ENCODE measurements at regions not wholly inside any gene's neighbourhood (a gene's known extent, or its start where the extent isn't known, plus 50 kb on each side); places are given as distances from the start of the nearest gene placed in this dataset.

DNA sequence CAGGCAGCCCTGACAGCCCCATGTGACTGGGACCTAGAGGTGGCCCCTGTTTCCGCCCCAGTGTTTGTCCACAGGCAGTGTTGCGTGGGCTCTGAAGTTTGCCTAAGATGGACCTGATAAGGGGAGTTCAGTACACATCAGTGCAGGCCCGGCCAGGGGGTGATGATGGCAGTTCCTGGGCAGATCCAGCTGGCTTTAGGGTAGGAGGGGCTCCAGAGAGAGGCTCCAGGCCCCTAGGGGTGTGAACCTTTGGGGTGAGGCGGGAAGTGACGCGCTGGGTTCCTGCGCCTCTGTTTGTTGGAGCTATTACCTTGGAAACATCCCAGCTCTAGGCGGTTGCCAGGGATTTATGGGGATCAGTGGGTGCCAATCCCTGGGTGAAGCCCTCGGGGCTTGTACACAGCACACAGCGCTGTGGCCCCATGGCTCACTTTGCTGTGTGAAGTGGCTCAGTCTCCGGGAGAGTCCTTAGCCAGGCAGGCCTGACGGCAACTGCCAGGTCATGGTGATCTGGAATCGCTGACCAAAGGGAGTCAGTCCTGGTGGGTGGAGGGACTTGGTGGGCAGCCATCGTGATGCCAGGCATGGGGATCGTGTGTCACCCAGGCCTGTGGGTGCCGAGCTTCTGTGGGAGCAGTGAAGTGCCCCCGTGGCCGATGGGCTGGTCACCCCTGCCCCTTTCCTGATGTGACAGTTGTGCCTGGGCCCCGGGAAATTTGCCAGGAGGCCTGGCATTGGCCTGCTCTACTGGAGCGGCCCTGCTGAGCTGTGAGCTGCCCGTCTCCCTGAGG is 146.1 kb downstream of the SEC14L1 start (continued):
- TF ChIP-seq, protein P1, sequence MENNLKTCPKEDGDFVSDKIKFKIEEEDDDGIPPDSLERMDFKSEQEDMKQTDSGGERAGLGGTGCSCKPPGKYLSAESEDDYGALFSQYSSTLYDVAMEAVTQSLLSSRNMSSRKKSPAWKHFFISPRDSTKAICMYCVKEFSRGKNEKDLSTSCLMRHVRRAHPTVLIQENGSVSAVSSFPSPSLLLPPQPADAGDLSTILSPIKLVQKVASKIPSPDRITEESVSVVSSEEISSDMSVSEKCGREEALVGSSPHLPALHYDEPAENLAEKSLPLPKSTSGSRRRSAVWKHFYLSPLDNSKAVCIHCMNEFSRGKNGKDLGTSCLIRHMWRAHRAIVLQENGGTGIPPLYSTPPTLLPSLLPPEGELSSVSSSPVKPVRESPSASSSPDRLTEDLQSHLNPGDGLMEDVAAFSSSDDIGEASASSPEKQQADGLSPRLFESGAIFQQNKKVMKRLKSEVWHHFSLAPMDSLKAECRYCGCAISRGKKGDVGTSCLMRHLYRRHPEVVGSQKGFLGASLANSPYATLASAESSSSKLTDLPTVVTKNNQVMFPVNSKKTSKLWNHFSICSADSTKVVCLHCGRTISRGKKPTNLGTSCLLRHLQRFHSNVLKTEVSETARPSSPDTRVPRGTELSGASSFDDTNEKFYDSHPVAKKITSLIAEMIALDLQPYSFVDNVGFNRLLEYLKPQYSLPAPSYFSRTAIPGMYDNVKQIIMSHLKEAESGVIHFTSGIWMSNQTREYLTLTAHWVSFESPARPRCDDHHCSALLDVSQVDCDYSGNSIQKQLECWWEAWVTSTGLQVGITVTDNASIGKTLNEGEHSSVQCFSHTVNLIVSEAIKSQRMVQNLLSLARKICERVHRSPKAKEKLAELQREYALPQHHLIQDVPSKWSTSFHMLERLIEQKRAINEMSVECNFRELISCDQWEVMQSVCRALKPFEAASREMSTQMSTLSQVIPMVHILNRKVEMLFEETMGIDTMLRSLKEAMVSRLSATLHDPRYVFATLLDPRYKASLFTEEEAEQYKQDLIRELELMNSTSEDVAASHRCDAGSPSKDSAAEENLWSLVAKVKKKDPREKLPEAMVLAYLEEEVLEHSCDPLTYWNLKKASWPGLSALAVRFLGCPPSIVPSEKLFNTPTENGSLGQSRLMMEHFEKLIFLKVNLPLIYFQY (CRISPR knock-in tag; IDR thresholded peaks at IDR 0.05; ENCODE audit: borderline replicate concordance), result peak; percentile 89; the same call in 1 of the 2 replicates
- TF ChIP-seq SMAD9 (CRISPR knock-in tag; IDR thresholded peaks at IDR 0.05), result no peak; the same call in 1 of the 2 replicates
- TF ChIP-seq MBNL3 (CRISPR knock-in tag; conservative IDR thresholded peaks at IDR 0.05), result no peak
- TF ChIP-seq KAT7 (CRISPR knock-in tag; IDR thresholded peaks at IDR 0.05; ENCODE audit: borderline replicate concordance), result peak; percentile 70; the same call in 1 of the 2 replicates
- TF ChIP-seq, protein P2, sequence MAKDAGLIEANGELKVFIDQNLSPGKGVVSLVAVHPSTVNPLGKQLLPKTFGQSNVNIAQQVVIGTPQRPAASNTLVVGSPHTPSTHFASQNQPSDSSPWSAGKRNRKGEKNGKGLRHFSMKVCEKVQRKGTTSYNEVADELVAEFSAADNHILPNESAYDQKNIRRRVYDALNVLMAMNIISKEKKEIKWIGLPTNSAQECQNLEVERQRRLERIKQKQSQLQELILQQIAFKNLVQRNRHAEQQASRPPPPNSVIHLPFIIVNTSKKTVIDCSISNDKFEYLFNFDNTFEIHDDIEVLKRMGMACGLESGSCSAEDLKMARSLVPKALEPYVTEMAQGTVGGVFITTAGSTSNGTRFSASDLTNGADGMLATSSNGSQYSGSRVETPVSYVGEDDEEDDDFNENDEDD (CRISPR knock-in tag; IDR thresholded peaks at IDR 0.05; ENCODE audit: borderline replicate concordance), result peak; percentile 72
- TF ChIP-seq, protein P3, sequence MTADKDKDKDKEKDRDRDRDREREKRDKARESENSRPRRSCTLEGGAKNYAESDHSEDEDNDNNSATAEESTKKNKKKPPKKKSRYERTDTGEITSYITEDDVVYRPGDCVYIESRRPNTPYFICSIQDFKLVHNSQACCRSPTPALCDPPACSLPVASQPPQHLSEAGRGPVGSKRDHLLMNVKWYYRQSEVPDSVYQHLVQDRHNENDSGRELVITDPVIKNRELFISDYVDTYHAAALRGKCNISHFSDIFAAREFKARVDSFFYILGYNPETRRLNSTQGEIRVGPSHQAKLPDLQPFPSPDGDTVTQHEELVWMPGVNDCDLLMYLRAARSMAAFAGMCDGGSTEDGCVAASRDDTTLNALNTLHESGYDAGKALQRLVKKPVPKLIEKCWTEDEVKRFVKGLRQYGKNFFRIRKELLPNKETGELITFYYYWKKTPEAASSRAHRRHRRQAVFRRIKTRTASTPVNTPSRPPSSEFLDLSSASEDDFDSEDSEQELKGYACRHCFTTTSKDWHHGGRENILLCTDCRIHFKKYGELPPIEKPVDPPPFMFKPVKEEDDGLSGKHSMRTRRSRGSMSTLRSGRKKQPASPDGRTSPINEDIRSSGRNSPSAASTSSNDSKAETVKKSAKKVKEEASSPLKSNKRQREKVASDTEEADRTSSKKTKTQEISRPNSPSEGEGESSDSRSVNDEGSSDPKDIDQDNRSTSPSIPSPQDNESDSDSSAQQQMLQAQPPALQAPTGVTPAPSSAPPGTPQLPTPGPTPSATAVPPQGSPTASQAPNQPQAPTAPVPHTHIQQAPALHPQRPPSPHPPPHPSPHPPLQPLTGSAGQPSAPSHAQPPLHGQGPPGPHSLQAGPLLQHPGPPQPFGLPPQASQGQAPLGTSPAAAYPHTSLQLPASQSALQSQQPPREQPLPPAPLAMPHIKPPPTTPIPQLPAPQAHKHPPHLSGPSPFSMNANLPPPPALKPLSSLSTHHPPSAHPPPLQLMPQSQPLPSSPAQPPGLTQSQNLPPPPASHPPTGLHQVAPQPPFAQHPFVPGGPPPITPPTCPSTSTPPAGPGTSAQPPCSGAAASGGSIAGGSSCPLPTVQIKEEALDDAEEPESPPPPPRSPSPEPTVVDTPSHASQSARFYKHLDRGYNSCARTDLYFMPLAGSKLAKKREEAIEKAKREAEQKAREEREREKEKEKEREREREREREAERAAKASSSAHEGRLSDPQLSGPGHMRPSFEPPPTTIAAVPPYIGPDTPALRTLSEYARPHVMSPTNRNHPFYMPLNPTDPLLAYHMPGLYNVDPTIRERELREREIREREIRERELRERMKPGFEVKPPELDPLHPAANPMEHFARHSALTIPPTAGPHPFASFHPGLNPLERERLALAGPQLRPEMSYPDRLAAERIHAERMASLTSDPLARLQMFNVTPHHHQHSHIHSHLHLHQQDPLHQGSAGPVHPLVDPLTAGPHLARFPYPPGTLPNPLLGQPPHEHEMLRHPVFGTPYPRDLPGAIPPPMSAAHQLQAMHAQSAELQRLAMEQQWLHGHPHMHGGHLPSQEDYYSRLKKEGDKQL (CRISPR knock-in tag; IDR thresholded peaks at IDR 0.05; ENCODE audit: low read depth), result peak; percentile 95
- peak; percentile 58; the same call in 1 of the 2 replicates for TF ChIP-seq ZNF83 (CRISPR knock-in tag; IDR thresholded peaks at IDR 0.05; ENCODE audit: borderline replicate concordance)
- peak; percentile 98 for TF ChIP-seq ZFP36L1 (CRISPR knock-in tag; IDR thresholded peaks at IDR 0.05)
- TF ChIP-seq, protein P4, sequence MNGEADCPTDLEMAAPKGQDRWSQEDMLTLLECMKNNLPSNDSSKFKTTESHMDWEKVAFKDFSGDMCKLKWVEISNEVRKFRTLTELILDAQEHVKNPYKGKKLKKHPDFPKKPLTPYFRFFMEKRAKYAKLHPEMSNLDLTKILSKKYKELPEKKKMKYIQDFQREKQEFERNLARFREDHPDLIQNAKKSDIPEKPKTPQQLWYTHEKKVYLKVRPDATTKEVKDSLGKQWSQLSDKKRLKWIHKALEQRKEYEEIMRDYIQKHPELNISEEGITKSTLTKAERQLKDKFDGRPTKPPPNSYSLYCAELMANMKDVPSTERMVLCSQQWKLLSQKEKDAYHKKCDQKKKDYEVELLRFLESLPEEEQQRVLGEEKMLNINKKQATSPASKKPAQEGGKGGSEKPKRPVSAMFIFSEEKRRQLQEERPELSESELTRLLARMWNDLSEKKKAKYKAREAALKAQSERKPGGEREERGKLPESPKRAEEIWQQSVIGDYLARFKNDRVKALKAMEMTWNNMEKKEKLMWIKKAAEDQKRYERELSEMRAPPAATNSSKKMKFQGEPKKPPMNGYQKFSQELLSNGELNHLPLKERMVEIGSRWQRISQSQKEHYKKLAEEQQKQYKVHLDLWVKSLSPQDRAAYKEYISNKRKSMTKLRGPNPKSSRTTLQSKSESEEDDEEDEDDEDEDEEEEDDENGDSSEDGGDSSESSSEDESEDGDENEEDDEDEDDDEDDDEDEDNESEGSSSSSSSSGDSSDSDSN (CRISPR knock-in tag; IDR thresholded peaks at IDR 0.05), result peak; percentile 79
- TF ChIP-seq MATR3 (CRISPR knock-in tag; IDR thresholded peaks at IDR 0.05), result no peak
- peak; percentile 17; the same call in 1 of the 2 replicates for TF ChIP-seq SMC3 (IDR thresholded peaks at IDR 0.05; ENCODE audit: low read length)
- no peak for TF ChIP-seq NR1H2 (CRISPR knock-in tag; IDR thresholded peaks at IDR 0.05; ENCODE audit: borderline replicate concordance, low read depth)
- TF ChIP-seq ZNF143 (CRISPR knock-in tag; IDR thresholded peaks at IDR 0.05), result 0 out of 2 replicates have a peak, but pooled peaks have one; percentile 56
- TF ChIP-seq TGIF2 (CRISPR knock-in tag; IDR thresholded peaks at IDR 0.05), result peak; percentile 100

Data from HepG2 (cell line).